Astrocyte (in vitro differentiated cells and primary cell): ENCODE measurements at regions not wholly inside any gene's neighbourhood (a gene's known extent, or its start where the extent isn't known, plus 50 kb on each side); places are given as distances from the start of the nearest gene placed in this dataset.

Source experiments
- EZH2 ChIP-seq: IDR thresholded peaks from 2 replicates; pipeline ENCODE4 v1.6.1; 2012; ENCODE audit warnings: mild to moderate bottlenecking, low read length, inconsistent platforms; ENCODE audit not compliant: insufficient read depth
- TF ChIP-seq, protein P1 (sequence below): IDR thresholded peaks from 2 replicates; pipeline ENCODE4 v1.5.1; 2011; ENCODE audit warnings: low read depth, mild to moderate bottlenecking, inconsistent platforms, low read length, moderate library complexity; ENCODE audit not compliant: insufficient read depth

DNA sequence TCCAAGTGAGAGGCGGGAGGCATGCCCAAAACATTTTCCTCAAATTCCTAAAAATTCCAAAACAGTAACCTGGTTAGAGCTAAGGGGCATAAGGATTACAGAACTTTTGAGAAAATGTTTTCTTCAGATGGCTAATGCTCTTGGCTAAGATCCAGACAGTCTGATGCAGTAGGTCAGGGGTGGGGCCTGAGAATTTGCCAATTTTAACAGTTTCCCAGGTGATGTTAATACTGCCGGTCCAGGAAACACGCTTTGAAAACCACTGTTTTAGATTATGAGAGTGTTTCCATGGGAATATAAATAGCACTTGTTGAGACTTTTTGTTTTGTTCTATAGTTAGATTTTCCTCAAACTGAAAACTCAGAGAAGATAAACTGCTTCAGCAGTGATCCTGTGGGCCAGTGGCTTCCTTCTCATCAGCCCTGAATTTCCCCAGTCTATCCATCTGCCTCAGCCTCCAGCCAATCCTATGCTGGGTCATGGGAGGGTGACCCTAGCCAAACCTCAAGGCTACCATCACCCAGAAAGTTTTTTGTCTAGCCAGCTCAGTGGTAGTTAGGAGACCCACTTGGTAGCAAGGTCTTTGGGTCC is 71.6 kb upstream of the ACP3 start:
- TF ChIP-seq, protein P1, sequence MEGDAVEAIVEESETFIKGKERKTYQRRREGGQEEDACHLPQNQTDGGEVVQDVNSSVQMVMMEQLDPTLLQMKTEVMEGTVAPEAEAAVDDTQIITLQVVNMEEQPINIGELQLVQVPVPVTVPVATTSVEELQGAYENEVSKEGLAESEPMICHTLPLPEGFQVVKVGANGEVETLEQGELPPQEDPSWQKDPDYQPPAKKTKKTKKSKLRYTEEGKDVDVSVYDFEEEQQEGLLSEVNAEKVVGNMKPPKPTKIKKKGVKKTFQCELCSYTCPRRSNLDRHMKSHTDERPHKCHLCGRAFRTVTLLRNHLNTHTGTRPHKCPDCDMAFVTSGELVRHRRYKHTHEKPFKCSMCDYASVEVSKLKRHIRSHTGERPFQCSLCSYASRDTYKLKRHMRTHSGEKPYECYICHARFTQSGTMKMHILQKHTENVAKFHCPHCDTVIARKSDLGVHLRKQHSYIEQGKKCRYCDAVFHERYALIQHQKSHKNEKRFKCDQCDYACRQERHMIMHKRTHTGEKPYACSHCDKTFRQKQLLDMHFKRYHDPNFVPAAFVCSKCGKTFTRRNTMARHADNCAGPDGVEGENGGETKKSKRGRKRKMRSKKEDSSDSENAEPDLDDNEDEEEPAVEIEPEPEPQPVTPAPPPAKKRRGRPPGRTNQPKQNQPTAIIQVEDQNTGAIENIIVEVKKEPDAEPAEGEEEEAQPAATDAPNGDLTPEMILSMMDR: no peak
- no peak for TF ChIP-seq EZH2
